GM18909 (cell line): ENCODE measurements at regions not wholly inside any gene's neighbourhood (a gene's known extent, or its start where the extent isn't known, plus 50 kb on each side); places are given as distances from the start of the nearest gene placed in this dataset.
"Not testable (repeated sequence)": the region's sequence is repeated elsewhere in the genome, so short reads cannot be mapped to it uniquely, and the experiment has no call there.

ENCODE experiments used
- ATAC-seq: cut with Tn5 transposase; IDR thresholded peaks from one replicate; pipeline ENCODE4 v1.9.1; 2021; ENCODE audit warnings: mild to moderate bottlenecking; ENCODE audit not compliant: unreplicated experiment, poor library complexity

DNA sequence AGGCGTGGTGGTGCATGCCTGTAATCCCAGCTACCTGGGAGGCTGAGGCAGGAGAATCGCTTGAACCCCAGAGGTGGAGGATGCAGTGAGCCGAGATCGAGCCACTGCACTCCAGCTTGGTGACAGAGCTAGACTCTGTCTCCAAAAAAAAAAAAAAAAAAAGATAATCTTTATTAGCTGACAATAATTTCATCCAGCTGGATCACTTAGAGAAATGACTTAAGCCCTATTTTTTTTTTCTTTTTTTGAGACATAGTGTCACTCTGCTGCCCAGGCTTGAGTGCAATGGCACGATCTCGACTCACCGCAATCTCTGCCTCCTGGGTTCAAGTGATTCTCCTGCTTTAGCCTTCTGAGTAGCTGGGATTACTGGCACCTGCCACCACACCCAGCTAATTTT lies 51.6 kb upstream of the MAP4K4 start:
- ATAC-seq: not testable (repeated sequence)

DNA sequence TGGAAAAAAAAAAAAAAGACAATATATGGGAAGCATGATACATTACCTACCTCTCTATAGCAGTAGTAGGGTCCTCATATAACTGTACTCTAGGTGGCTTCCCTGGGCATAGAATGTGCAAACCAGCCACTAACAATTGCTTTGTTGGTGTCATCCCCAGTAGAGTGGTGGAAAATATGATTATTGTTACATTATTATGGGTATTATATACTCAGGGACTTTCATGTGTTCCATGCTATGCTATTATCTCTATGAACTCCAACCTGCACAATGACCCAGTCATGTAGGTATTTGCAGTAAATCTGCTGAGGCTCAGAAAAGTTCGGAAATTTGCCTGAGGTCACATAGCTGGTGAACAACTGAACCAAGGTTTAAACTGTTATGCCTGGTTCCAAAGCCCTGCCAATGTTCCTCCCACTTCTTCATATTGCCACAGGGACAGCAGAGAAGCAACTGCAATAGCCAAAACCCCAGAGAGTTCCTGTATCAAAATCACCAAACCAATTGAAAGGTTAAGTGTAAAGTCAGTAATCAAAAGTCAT lies 52.6 kb upstream of the MAP4K4 start:
- no peak for ATAC-seq

DNA sequence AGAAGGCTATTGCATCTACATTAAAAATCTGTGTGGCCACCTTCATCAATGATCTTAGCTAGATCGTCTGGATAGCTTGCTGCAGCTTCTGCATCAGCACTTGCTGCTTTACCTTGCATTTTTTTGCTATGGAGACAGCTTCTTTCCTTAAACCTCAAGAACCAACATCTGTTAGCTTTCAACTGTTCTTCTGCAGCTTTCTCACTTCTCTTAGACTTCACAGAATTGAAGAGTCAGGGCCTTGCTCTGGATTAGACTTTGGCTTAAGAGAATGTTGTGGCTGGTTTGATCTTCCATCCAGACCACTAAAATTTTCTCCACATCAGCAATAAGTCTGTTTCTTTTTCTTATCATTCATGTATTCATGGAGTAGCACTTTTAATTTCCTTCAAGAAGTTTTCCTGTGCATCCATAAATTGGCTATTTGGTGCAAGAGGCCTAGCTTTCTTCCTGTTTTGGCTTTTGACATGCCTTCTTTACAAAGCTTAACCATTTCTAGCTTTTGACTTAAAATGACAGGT lies 54.4 kb upstream of the MAP4K4 start:
- ATAC-seq: no peak

DNA sequence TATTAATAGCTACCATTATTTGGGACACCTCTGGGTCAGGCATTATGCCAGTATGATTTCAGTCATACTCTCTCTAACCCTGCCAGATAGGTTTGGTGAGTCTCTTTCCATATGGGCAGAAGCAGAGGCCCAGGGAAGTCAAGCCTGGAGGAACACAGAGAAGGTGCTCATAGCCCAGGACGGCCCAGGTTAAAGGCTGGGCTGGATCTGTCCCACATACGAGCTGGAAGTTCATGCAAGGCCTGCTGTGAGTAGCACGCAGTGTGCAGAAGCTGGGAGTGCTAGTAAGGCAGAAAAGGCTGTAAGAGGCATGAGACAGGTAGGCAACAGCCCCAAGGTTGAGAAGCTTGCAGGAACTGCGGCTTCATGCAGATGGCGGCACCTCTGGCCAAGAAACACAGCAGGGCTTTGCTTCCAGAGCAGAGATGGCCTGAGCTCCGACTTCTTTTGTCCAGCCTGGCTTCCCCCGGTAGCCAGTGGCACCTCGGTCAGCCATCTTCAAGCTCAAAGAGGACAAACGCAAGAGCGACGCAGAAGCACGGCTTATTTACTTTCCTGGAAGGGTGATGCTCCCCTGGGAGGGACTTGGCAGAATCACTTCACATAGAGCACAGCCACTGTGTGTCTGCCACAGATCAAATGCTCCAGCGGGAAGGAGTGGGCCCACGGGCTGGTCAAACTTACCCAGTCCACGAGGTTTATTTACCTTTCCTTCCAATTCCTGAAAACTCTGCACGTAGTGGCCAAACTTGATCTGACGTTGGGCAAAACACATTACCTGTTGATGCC lies 58.5 kb upstream of the MAP4K4 start:
- no peak for ATAC-seq

DNA sequence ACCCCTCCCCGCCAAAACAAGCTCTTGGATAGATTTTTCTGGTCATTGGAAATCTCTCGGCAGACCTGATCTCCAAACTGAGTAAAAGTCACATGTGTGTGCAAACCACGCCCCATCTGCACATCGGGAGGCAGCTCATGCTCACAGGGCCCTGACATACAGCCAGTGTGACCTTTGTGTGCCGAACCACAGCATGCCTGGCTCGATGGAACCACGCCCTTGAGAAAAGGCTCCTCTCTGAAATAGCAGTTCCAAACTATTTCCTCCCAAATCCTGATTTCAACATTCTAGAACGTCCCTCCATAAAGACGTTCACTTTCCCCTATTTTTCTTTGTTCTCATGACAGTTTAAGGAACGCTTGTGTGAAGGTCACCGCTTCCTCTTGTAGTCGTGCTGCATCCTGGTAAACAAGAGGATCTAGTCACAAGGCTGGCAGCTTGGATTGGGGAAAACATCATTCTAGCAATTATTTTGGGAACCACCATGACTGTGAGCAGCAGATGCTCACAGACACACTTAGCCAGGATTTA lies 59.3 kb upstream of the MAP4K4 start:
- ATAC-seq: no peak

GRCh38 chr2:101630224-101630949 lies 67.1 kb upstream of the MAP4K4 start:
- ATAC-seq: no peak

- ATAC-seq: no peak
These were observed 69.5 kb upstream of the MAP4K4 start for GRCh38 chr2:101628030-101628392.

GRCh38 chr2:101627285-101628029 lies 70.0 kb upstream of the MAP4K4 start:
- ATAC-seq: no peak

GRCh38 chr2:101625814-101626213 lies 71.7 kb upstream of the MAP4K4 start:
- not testable (repeated sequence) for ATAC-seq

- ATAC-seq: no peak
These were observed 72.1 kb upstream of the MAP4K4 start for GRCh38 chr2:101625387-101625786.

GRCh38 chr2:101624706-101625332 lies 72.7 kb upstream of the MAP4K4 start:
- no peak for ATAC-seq

DNA sequence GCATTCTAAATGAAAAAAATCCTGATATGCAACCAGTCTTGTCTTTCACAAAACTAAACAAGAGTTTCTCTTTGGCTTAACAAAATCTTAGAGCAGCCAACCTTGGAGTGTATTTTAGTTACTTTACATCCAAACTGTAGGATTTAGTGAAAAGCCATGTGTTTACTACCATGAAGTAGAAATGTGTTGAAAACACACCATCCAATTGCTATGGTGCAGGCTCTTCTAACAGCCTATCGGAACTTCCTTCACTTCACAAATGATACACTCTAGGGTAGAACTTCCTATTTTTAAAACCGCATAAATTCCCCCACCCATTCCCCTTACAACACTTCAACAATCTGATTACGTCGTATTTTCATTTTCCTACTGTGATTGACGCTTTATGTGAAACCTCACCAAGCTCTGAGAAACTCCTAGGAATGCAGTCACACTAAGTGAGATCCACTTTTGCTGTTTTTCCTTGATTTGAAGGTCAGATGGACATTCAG lies 74.4 kb upstream of the MAP4K4 start:
- ATAC-seq: peak; percentile 76

DNA sequence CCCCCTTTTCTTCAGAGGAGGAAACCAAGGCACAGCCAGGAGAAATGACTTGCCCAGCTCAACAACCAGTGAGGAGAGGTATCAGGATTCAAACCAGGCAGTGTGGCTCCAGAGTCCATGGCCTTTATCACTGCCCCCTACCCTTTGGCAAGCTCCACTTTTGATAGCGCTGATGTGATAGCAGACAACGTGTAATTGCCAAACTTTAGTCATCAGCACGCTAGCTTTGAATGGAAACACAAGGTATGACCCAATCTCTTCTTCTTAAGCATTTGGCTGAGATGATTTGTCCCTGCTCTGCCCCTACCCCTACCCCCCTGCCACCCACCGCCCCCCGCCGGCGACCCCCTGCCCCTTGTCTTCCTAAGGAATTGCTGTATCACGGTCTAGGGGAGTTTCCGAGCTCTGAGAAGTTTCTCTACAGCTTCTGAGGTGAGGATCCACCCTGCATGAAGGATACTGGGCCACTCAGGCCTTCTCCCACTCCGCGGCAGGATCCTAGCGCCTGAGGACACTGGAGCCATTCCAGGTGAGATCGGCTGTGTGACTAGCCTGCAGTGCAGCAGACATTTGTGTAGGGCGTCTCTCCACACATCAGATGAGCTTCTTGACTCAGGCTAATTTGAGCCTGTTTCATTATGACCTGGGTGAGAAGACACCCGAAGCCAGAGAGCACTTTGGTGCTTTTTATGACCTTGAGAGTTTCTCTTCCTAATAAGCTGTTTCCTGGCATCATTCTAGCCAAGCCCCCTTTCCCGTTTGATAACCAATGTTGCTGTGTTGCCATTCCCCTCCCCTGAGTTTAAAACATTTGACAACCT lies 75.1 kb upstream of the MAP4K4 start:
- peak; percentile 86 for ATAC-seq

- ATAC-seq: no peak
These were observed 78.3 kb upstream of the MAP4K4 start for GRCh38 chr2:101619191-101619591.

GRCh38 chr2:101617796-101618195 lies 79.7 kb upstream of the MAP4K4 start:
- ATAC-seq: no peak

DNA sequence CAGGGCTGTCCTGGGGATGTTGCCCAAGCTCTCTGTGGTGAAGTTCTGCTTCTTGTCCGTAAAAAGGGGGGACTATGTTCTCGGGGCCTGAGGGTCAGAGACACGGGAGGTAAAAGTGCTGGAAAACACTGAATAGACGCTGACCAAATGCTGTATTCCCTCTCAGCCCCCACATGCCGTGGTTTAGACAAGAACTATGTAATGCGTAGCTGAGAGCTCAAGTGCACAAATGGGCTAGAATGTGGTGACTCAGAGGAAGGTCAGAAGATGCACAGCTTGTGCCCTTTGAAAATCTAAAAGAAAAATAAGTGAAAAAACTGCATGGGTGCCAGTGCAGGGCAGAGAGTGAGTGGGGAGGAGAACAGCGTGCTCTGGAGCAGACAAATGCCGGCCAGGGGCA lies 80.3 kb upstream of the MAP4K4 start:
- no peak for ATAC-seq

- ATAC-seq: no peak
These were observed 83.3 kb upstream of the MAP4K4 start for GRCh38 chr2:101614127-101614759.

GRCh38 chr2:101613056-101613704 lies 84.3 kb upstream of the MAP4K4 start:
- no peak for ATAC-seq
